CD4-positive, alpha-beta T cell treated with Interferon gamma for 1 hour (primary cell): ENCODE measurements at regions not wholly inside any gene's neighbourhood (a gene's known extent, or its start where the extent isn't known, plus 50 kb on each side); places are given as distances from the start of the nearest gene placed in this dataset.
"Not testable (repeated sequence)": the region's sequence is repeated elsewhere in the genome, so short reads cannot be mapped to it uniquely, and the experiment has no call there.

Experiments
- DNase-seq: peaks from one replicate; pipeline ENCODE4 v3.0.0-alpha.2; 2020

GRCh38 chr14:61602003-61602732, 93.1 kb upstream of the HIF1A start:
- peak; percentile 11 for DNase-seq

- DNase-seq = no peak
Measured at GRCh38 chr14:61602733-61603077, 92.6 kb upstream of the HIF1A start.

GRCh38 chr14:61603736-61604135, 91.6 kb upstream of the HIF1A start:
- DNase-seq = peak; percentile 9

- DNase-seq = no peak
Measured at GRCh38 chr14:61607570-61608244, 87.6 kb upstream of the HIF1A start.

DNA sequence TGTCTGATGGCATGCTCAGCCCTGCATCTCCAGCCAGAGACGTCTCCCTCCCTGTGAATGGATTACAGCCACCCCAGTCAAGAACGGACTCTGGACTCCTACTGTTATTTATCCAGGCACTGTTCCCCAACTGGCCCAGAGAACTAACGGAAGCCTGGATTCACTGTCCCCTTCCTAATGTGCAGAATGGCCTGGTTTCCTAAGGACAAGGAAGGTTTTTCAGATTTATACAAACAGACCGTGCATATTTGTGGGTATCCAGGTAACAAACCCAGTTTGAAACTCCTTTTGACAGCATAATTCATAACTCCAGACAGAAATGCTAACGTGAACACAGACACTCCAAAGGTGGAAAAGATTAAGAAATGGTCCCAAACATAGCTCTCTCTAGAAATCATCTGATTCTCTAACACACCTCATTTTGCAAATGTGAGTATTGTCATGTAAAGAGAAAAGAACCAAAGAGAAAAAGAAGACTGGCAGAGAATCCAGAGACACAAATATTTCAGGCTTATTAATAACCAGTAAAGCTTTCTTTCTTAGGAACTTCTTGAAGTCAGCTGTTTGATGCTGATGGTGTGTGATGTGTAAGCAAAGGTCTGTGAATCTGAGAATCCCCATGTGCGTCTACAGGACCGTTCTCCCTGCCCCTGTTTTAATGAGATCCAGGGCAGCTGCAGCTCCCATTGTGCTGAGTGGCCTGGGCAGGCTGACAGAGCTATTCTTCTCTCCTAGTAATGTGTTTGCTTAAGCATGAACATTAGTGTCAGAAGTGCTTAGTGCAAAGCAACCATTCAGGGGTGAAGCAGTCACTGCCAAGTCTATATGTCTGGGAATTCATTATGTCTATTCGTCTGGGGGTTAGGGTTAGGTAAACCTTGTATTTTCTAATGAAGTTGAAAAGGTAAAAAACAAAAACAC, 86.8 kb upstream of the HIF1A start:
- DNase-seq = no peak

DNA sequence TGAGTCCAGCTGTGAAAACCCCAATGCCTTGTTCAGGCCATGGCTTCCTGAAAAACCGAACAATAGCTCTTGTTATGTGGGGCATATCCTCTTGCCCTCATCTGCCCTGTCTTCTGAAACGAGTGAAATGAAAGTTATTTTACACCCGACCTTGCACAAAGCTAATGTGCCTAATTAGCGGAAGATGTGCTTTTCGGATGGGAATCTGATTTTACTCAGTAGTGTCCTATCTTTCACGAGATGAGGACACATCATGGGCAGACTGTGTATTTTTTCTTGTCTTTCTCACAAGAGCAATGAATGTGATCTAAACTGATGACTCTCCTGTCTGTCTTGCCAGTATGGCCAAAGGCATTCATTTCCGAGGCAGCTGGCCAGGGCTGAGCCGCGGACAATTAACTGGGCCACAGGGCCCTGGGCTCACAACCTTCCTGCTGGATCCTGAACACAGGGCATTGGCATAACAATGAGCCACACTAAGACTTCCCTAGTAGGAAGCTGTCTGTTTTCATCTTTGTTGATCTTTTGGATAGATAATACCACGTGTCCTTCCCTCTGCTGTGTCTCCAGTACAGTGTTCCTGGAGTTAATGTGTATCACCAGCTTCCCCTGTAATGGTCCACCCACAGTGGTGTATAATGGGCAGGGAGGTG, 86.0 kb upstream of the HIF1A start:
- no peak for DNase-seq

GRCh38 chr14:61609884-61610283, 85.4 kb upstream of the HIF1A start:
- DNase-seq = no peak

DNA sequence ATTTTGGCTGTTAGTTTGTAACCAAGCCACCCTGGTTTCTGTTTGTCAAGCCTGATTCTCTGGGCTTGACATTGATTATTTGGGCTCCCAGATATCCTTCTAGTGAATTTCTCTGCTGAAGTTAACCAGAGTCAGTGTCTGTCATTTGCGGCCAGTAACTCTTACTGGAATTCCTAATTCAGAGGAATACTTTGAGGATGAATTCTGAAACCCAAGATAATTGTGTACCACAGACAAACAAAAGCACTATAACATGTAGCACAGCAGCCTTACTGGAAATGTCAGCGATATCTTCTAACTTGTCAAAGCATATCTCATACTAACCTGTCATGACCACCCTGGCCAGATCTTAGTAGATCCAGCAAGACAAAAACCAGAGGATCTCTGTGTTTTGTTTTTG, 84.4 kb upstream of the HIF1A start:
- no peak for DNase-seq

GRCh38 chr14:61611880-61612630, 83.3 kb upstream of the HIF1A start:
- DNase-seq = no peak

DNA sequence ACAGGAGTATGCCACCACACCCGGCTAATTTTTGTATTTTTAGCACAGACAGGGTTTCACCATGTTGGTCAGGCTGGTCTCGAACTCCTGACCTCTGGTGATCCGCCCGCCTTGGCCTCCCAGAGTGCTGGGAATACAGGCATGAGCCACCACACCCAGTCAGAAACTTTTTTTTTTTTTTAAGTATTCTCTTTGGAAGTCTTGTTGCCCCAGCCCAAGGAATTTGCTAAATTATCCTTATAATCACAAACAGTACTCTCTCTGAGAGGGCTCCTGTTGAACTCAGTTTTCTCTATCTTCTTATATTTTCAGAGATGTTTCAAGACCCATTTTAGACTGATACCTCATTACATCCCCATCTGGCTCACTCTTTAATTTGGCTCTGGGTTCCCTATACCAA, 82.3 kb upstream of the HIF1A start:
- not testable (repeated sequence) for DNase-seq

DNA sequence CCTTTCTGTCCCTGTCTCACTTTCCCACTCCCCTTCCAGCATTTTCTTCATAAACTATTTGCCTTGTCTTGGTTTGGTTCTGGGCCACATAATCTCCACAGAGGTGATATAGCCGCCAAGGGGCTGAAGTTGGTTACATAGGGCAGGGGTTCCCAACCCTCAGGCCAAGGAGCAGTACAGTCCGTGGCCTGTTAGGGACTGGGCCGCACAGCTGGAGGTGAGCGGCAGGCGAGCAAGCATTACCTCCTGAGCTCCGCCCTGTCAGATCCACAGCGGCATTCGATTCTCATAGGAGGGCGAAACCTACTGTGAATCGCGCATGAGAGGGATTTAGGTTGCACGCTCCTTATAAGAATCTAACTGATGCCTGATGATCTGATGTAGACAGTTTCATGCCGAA, 80.6 kb upstream of the HIF1A start:
- DNase-seq = no peak

GRCh38 chr14:61615743-61616523, 79.4 kb upstream of the HIF1A start:
- no peak for DNase-seq

DNA sequence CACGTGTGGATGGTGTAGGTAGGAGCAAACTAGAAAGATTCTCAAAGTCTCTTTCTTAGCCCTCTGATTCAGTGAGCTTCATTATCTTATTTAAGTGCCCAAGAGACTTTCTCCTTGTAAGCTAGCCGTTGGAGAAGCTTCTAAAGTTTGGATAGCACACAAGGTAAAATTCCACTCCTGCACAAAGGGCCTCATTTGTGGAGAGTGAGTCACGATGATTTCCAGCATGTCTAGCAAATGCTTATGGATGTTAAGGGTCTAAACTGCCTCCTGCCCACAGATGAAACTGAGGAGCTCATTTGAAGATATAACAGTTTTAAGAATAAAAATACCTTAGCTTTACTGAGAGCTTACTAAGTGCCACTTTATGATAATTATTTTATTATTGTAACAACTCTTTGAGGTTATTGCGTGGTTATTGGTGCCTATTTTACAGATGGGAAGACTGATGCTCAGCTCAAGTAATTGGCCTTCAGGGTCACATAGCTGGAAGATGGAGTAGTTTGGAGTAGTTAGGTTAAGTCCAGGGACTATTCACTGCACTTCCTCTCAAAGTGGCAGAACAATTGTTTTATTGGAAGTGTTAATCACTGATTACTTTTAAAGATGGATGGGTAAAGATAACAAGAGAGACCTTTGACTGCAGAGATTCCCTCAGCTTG, 78.7 kb upstream of the HIF1A start:
- DNase-seq = no peak

GRCh38 chr14:61618448-61618847, 76.9 kb upstream of the HIF1A start:
- no peak for DNase-seq

DNA sequence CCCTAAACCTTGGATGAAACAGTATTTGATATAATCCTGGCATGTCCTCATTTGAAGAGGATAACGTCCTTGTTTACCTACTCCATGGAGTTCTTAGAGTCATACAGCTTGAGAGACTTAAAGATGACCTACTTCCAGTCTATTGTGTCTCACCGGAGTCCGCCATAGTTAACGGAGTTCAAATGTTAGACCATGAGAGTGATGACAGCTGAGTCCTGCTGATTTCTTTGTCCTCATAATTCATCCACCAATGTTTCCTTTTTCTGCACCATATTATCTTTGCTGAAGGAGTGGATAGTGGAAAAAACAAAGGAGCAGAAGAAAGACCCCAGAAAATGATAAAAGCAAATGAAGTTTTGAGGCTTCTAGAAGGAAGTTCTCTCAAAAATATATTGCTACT, 75.8 kb upstream of the HIF1A start:
- DNase-seq = no peak

DNA sequence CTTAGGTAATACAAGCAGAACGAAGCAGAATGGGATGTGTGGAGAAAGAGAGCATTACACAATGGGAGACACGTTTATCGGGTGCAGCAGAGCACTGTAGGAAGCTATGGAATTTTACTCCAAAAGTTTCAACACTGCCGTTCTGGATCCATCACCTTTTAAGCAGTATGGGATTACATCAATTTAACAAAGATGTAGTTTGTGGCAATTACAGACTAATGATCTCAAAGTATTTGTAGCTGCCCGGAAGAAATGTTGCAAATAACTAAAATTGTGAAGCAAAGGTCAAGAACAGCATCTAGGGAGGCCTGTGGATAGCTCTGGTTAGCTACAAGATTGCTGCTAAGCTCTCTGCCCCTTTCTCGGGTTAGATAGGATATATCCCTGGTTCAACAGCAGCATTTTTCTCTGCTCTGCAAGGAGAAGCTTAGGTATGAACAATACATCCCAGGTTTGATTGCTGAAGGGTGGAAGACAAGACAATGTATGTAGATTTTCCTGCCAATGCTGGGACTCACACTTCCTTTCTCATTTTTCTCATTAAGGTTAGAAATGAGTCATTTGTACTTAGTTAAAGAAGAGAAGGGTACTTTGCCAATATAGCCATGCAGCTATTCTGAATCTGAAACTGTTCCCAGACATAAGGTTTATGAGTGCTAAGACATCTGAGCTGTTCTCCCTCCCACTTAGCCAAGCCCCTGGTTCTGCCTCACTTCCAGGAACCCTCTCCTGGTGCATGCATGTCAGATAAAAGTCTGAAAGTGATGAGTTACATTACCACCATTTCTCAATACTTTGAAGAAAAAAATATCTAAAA, 75.0 kb upstream of the HIF1A start:
- DNase-seq = no peak

DNA sequence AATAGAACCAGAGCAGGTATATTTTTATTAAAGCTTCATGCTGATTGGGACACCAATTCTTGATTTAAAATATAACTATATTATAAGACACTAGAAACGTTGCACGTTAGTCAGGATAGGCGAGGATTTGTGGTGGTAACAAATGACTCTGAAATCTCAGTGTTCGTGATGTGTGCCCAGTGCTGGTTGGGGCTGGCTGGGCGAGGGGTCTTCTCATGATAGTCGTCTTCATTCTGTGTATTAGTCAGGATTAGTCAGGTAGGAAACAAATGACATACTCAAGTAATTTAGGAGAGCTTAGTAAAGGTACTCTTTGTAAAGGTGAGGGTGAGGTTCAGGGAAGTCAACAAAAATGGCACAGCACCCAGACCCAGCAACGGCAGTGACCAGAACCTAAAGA, 73.9 kb upstream of the HIF1A start:
- no peak for DNase-seq

GRCh38 chr14:61622051-61622450, 73.3 kb upstream of the HIF1A start:
- no peak for DNase-seq

DNA sequence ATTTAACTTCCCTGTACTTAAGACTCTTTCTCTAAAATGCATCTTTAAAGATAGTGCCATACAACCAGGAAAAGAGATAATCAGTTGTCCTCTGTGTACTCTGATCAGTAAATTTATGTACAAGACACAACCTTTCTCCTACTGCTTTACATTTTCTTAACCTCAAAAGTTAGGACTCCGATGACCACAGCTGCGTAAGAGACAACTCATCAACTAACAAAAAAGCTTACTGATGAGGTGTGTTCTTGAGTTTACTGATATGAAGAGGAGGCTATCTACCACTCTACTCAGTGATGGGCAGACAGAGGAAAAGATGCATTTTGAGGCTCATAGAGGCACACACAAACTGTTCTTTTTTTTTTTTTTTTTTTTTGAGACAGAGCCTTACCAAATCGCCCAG, 71.4 kb upstream of the HIF1A start:
- DNase-seq = no peak

DNA sequence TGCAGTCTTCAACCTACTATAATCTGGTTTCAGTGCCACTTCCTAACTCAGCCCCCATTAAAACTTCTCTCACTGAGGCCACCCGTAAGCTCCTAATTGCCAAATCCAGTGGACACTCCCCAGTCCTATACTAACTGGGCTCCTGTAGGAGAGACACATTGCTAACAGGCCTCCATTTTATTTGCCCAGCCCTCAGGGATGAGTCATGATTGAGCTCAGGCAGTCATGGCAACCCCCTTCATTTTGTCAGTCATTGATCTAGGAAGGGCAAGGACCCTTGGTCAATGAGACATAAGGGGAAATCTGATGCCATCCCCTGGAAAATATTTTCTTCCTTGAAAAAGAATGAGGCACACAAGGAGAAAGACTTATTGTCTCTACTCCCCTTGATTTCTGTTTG, 70.1 kb upstream of the HIF1A start:
- DNase-seq = no peak
